AG04449 (cell line): ENCODE measurements at regions not wholly inside any gene's neighbourhood (a gene's known extent, or its start where the extent isn't known, plus 50 kb on each side); places are given as distances from the start of the nearest gene placed in this dataset.

Source experiments
- CTCF ChIA-PET: fragments of 350-600 bp; formaldehyde crosslinking; extraction: SDS; loops from one replicate; lab custom pipeline; 2021; ENCODE audit warnings: antibody characterized with exemption; lab: Yijun Ruan, JAX
- POLR2A ChIA-PET: fragments of 400-600, 350-600 bp; formaldehyde crosslinking; extraction: SDS; loops from one replicate; lab custom pipeline; 2020; ENCODE audit warnings: antibody characterized with exemption, inconsistent platforms; lab: Yijun Ruan, JAX
- DNase-seq: peaks from one replicate; pipeline ENCODE4 v3.0.0-alpha.2; 2010; ENCODE audit warnings: low read depth, low spot score
- H3K4me3 ChIP-seq: 2 replicates; pipeline ENCODE4 v1.5.1; 2011; ENCODE audit warnings: low read depth, mild to moderate bottlenecking, control low read depth, low read length
- CTCF ChIP-seq: IDR thresholded peaks from one replicate; pipeline ENCODE4 v1.5.1; 2011; ENCODE audit warnings: mild to moderate bottlenecking, moderate library complexity, low read length, control low read depth, inconsistent platforms; ENCODE audit not compliant: insufficient read depth; ENCODE audit errors: missing control alignments

GRCh38 chr5:168159425-168159824 lies 132.0 kb upstream of the WWC1 start:
- CTCF ChIA-PET, result interaction anchor here (0.7 to 2.4 kb wide), 3 partner anchors 10 to 60 kb away, joined by 3 to 6 read pairs (median 3); no protein-coding TSS in a partner anchor
- TF ChIP-seq CTCF, result no peak
- no peak for DNase-seq
- POLR2A ChIA-PET, result no interaction called here
- no peak overlapping the region for H3K4me3 ChIP-seq

- CTCF ChIA-PET, result no interaction called here
- no peak overlapping the region for H3K4me3 ChIP-seq
- no peak for TF ChIP-seq CTCF
- POLR2A ChIA-PET, result no interaction called here
- DNase-seq, result no peak
Observed at GRCh38 chr5:168162464-168162863, 129.0 kb upstream of the WWC1 start.

GRCh38 chr5:168163966-168164365 lies 127.5 kb upstream of the WWC1 start:
- CTCF ChIA-PET, result no interaction called here
- H3K4me3 ChIP-seq, result no peak overlapping the region
- TF ChIP-seq CTCF, result no peak
- POLR2A ChIA-PET, result no interaction called here
- no peak for DNase-seq

- no peak overlapping the region for H3K4me3 ChIP-seq
- CTCF ChIA-PET, result interaction anchor here (0.9 kb wide), 1 partner anchor 55 kb away, joined by 3 read pairs; no protein-coding TSS in a partner anchor
- no peak for TF ChIP-seq CTCF
- no peak for DNase-seq
- POLR2A ChIA-PET, result no interaction called here
Observed at GRCh38 chr5:168165221-168165914, 126.1 kb upstream of the WWC1 start.

- H3K4me3 ChIP-seq, result no peak overlapping the region
- DNase-seq, result no peak
- no peak for TF ChIP-seq CTCF
- ChIA-PET CTCF (no interaction called here), POLR2A (no interaction called here)
Observed at GRCh38 chr5:168165977-168166376, 125.5 kb upstream of the WWC1 start.

- CTCF ChIA-PET, result no interaction called here
- POLR2A ChIA-PET, result no interaction called here
- no peak for DNase-seq
- TF ChIP-seq CTCF, result no peak
- H3K4me3 ChIP-seq, result no peak overlapping the region
Observed at GRCh38 chr5:168167338-168167737, 124.1 kb upstream of the WWC1 start.
